Cardiac fibroblast (primary cell): ENCODE measurements at regions not wholly inside any gene's neighbourhood (a gene's known extent, or its start where the extent isn't known, plus 50 kb on each side); places are given as distances from the start of the nearest gene placed in this dataset.
A peak's percentile ranks its signal among the peaks of the same experiment; 100 is the strongest.

ENCODE experiments used
- DNase-seq, 2 donors: peaks; one replicate each; pipeline versions ENCODE4 v3.0.0 to v3.0.0-alpha.2; 2010; ENCODE audit warnings: low read depth in 2 of 2
- H3K4me3 ChIP-seq, 2 donors: replicated peaks in 1 of 2; 1 replicate in 1 of 2; 2 replicates in 1 of 2; pipeline ENCODE4 v1.5.1; 2011; ENCODE audit warnings: low read depth in 2 of 2, low read length in 2 of 2, mild to moderate bottlenecking in 2 of 2, moderate library complexity in 1 of 2
- CTCF ChIP-seq: IDR thresholded peaks from one replicate; pipeline ENCODE4 v1.5.1; 2011; ENCODE audit warnings: low read depth, mild to moderate bottlenecking, low read length, inconsistent platforms

GRCh38 chr4:26136615-26137014, 184.2 kb upstream of the RBPJ start:
- no peak for DNase-seq
- TF ChIP-seq CTCF, result no peak
- no peak overlapping the region for H3K4me3 ChIP-seq

DNA sequence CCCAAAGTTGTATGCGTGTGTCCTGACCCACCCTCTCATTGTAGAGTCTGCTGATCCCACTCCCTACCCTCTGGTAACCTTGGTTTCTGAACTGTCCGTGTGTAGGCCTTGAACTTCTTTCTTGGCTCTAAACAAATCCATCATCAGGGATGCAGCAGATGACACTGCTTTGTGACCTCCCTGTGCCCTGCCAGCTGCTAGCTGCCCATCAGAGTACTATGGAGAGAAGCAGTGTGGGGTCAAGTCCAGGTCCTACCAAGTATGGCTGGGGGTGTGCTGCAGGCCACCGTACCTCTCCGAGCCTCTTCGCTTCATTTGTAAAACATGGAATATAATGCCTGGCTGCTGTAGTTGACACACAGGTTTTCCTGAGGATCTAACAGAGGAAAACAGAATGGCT, 183.5 kb upstream of the RBPJ start:
- DNase-seq, result no peak
- H3K4me3 ChIP-seq, result no peak overlapping the region
- no peak for TF ChIP-seq CTCF

- TF ChIP-seq CTCF, result no peak
- DNase-seq, result no peak
- no peak overlapping the region for H3K4me3 ChIP-seq
Measured at GRCh38 chr4:26139310-26139924, 181.4 kb upstream of the RBPJ start.

DNA sequence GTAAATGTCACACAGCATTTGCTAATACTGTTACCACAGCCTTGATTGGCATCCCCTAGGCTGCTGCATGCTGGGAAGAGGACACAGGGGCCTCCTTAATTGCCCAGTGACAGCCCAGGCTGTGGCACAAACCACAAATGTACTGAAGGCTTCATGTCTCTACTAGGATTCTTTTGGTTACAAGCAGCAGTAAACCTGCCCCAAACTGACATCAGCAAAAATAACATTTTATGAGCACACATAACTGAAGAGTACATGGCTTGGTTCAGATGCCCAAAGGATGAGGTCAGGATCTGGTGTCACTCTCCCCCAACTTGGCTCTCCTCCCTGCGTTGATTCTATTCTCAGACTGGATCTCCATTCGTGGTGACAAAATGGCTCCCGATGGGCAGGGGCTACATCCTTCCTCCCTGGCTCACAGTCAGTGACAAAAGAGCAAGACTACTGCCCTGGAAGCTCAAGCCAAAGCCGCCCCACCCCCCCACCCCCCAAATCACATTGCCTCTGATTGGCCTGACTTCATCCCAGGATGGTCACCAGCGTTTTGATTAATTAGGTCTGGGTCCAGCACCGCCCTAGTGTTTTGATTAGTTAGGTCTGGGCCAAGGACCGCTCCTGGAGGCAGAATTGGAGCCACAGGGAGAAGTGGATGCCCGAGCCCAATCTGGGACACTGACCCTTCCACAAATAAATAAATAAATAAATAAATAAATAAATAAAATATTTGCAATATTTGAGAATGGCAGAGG, 180.5 kb upstream of the RBPJ start:
- H3K4me3 ChIP-seq, result no peak overlapping the region
- peak in 1 of 2 donors; percentile 69 for DNase-seq
- TF ChIP-seq CTCF, result no peak

DNA sequence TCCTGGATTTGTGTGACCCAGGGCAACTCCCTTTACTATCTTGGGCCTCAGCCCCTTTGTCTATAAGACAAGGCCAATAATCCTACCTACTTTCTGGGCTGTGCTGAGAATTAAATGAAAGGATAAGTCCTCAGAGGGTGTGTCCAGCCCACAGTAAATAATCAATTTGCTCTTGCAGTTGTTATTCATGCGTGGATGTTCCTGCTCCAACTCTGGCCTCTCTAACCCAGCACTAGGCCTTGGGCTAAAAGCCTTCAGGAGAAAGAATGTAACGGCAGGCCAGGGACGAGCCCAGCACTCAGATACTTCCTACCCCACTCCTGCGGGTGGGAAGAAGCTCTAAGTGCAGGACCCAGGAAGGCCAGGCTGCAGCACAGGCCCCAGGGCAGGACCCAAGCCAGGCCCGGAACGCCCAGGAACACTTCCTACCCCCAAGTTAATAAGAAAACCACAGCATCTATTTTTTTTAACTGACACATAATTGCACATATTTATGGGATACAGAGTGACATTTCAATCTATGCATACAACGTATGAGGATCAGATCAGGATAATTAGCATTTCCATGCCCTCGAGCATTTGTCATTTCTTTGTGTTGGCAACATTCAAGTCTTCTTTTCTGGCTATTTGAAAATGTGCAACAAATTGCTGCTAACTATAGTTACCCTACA, 179.6 kb upstream of the RBPJ start:
- no peak overlapping the region for H3K4me3 ChIP-seq
- DNase-seq, result no peak
- TF ChIP-seq CTCF, result no peak

GRCh38 chr4:26141911-26142638, 178.7 kb upstream of the RBPJ start:
- peak; percentile 15 to 58 for DNase-seq
- TF ChIP-seq CTCF, result no peak
- no peak overlapping the region for H3K4me3 ChIP-seq
